ENCODE measurements at regions not wholly inside any gene's neighbourhood (a gene's known extent, or its start where the extent isn't known, plus 50 kb on each side); places are given as distances from the start of the nearest gene placed in this dataset.

DNA sequence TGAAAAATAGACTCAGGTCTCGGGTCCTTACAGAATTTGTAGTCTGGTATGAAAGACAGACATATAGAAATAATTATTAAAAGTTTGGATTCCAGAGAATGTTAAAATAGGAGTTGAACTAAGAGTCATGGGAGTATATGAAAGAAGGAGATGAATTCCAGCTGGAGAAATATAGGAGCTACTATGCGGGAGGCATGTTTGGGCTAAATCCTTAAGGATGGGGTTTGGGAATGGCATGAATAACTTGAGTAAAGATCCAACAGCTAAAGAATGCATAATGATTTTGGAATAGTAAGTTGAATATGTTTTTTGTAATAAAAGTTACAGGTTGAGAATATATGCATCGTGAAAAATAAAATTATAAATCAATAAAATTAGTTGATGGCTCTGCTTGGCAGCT, 129.4 kb upstream of the SLC5A12 start:
- Histone ChIP-seq H3K9me3 (ENCODE audit: control insufficient read depth, low read length) (no peaks in the 10 kb centered on the region), H3K27ac (ENCODE audit: insufficient read depth, low read depth, low read length, poor library complexity, severe bottlenecking) (no peak overlapping the region), H3K36me3 (ENCODE audit: control insufficient read depth, insufficient read depth, low read length) (no peaks in the 10 kb centered on the region), H3K4me1 (ENCODE audit: control insufficient read depth, insufficient read depth, low read length) (no peaks in the 10 kb centered on the region), H3K27me3 (ENCODE audit: control insufficient read depth, insufficient read depth, low read length, poor library complexity, severe bottlenecking) (no peaks in the 10 kb centered on the region), H3K4me3 (ENCODE audit: insufficient read depth, low read depth, low read length) (no peak overlapping the region)
- WGBS, 2 experiments, result 94 to 95% methylated on average over 3 of the region's 3 CpGs

DNA sequence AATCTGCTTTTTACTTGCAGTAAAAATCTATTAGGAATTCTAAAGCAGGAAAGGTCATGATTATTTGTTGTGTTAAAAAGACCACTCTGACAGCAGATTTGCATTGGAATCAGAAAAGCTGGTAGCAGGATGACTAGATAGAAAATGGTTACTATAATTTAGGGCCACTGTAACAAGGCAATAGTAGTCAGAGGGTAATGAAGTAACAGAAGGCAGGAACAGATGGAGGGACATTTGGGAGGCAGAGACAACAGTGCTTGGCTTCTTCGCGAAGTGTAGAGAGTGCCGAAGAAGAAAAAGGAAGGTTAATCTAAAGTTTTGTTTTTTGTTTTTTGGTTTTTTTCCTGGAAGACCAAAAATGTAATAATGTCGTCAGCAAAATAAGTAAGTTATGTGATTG, 129.8 kb upstream of the SLC5A12 start:
- WGBS, 2 experiments, result 94 to 95% methylated on average over 4 of the region's 4 CpGs

DNA sequence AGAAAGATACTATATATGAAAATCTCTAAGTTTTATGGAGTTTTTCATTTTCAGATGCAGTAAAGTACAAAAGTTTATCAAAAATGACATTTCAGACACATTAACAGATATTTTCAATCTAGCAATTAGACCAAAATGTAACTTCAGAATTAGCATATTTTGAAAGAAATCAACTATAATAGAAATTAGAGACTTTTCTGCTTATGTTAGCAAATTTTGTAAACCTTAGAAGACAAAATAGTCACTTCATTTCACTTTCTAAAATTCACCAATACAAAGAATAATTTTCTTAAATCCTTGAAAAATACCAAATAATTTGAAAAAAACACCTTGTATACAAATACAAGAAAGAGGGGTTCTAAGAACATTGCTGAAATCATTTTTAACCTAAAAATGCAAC, 135.8 kb upstream of the FIBIN start:
- no peak overlapping the region for H3K4me3 ChIP-seq (ENCODE audit: insufficient read depth, low read depth, low read length)
- H3K27me3 ChIP-seq (ENCODE audit: control insufficient read depth, insufficient read depth, low read length, poor library complexity, severe bottlenecking), result no peaks in the 10 kb centered on the region

More for the DNA sequence above, 129.8 kb upstream of the SLC5A12 start:
- H3K4me1 ChIP-seq (ENCODE audit: control insufficient read depth, insufficient read depth, low read length), result no peaks in the 10 kb centered on the region
- no peak overlapping the region for H3K27ac ChIP-seq (ENCODE audit: insufficient read depth, low read depth, low read length, poor library complexity, severe bottlenecking)
- H3K9me3 ChIP-seq (ENCODE audit: control insufficient read depth, low read length), result no peaks in the 10 kb centered on the region
- no peak overlapping the region for H3K4me3 ChIP-seq (ENCODE audit: insufficient read depth, low read depth, low read length)
- no peaks in the 10 kb centered on the region for H3K27me3 ChIP-seq (ENCODE audit: control insufficient read depth, insufficient read depth, low read length, poor library complexity, severe bottlenecking)
- no peaks in the 10 kb centered on the region for H3K36me3 ChIP-seq (ENCODE audit: control insufficient read depth, insufficient read depth, low read length)

DNA sequence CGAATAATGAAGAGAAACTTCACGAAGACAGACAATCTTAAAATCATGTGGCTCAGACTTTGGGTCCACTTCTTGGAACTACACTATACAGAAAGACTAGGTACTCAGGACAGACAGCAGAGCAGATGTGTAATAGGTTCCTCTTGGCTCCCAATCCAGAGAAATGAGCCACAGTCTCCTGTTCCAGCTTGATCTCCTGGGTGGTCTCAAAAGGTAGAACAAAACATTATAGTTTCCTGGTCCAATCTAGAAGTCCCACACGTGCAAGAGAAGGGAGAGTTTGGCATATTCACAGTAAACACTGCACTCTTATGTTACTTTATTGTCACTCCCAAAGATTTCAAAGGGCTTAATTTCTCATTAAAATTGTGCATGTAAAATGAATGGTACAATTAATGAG, 134.5 kb upstream of the FIBIN start:
- Histone ChIP-seq H3K36me3 (ENCODE audit: control insufficient read depth, insufficient read depth, low read length) (no peaks in the 10 kb centered on the region), H3K27me3 (ENCODE audit: control insufficient read depth, insufficient read depth, low read length, poor library complexity, severe bottlenecking) (no peaks in the 10 kb centered on the region), H3K9me3 (ENCODE audit: control insufficient read depth, low read length) (no peaks in the 10 kb centered on the region), H3K27ac (ENCODE audit: insufficient read depth, low read depth, low read length, poor library complexity, severe bottlenecking) (no peak overlapping the region), H3K4me1 (ENCODE audit: control insufficient read depth, insufficient read depth, low read length) (no peaks in the 10 kb centered on the region), H3K4me3 (ENCODE audit: insufficient read depth, low read depth, low read length) (no peak overlapping the region)
- WGBS, 2 experiments, result 84 to 90% methylated on average over 3 of the region's 3 CpGs

More for the DNA sequence above, 135.8 kb upstream of the FIBIN start:
- H3K36me3 ChIP-seq (ENCODE audit: control insufficient read depth, insufficient read depth, low read length), result no peaks in the 10 kb centered on the region
- H3K27ac ChIP-seq (ENCODE audit: insufficient read depth, low read depth, low read length, poor library complexity, severe bottlenecking), result no peak overlapping the region
- no peaks in the 10 kb centered on the region for H3K4me1 ChIP-seq (ENCODE audit: control insufficient read depth, insufficient read depth, low read length)
- H3K9me3 ChIP-seq (ENCODE audit: control insufficient read depth, low read length), result no peaks in the 10 kb centered on the region

DNA sequence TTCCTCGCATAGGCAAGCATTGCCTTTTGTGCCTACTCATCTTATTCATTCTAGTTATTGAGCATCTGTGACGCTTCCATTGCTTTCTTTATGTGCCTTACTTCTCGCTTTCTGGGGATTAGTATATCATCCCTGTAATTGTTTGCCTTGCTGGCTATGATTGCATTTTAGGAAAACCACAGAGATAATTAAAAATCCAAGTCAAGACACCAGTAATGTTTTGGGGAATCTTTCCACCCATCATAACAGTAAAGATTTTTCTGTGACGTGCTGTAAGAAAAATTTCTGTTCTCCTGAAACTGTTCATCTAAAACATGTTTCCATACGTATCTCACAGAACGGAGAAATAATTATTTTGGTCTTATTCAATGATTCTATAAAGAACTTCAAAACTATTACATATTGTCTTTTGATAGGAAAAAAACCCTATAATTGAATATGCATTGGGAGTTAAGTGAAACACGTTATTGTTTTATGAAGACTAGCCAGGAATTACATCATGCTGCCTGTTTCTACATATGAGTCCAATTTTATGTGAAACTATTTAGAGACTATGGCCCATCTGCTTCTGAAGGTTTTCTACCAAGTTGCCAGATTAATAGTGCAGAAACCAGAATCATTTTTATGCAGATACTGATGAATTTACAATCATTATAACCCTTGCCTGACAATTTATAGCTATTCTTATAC, 133.7 kb upstream of the FIBIN start:
- Histone ChIP-seq H3K4me3 (ENCODE audit: insufficient read depth, low read depth, low read length) (no peak overlapping the region), H3K36me3 (ENCODE audit: control insufficient read depth, insufficient read depth, low read length) (no peaks in the 10 kb centered on the region), H3K27ac (ENCODE audit: insufficient read depth, low read depth, low read length, poor library complexity, severe bottlenecking) (no peak overlapping the region), H3K27me3 (ENCODE audit: control insufficient read depth, insufficient read depth, low read length, poor library complexity, severe bottlenecking) (no peaks in the 10 kb centered on the region), H3K9me3 (ENCODE audit: control insufficient read depth, low read length) (no peaks in the 10 kb centered on the region), H3K4me1 (ENCODE audit: control insufficient read depth, insufficient read depth, low read length) (no peaks in the 10 kb centered on the region)
- WGBS, 2 experiments, result 93 to 96% methylated on average over 5 to 6 of the region's 7 CpGs

DNA sequence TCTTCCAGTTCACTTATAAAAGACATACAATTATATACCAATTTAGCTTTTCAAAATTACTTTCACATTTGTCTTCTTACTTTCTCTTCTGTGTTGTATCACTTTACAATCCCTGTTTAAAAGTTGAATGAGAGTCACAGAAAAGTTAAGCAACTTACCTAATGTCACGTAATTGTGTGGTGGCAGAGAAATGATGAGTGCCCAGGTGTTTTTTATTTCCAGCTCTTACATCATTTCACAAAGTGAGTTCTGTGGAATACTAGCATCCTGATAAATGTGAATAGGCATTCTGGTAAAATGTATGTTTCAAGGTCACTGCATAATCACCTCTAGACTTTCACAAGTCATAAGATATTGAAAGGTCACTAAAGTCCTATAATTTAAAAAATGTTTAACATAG, 133.0 kb upstream of the FIBIN start:
- Histone ChIP-seq H3K4me3 (ENCODE audit: insufficient read depth, low read depth, low read length) (no peak overlapping the region), H3K27me3 (ENCODE audit: control insufficient read depth, insufficient read depth, low read length, poor library complexity, severe bottlenecking) (no peaks in the 10 kb centered on the region), H3K9me3 (ENCODE audit: control insufficient read depth, low read length) (no peaks in the 10 kb centered on the region), H3K27ac (ENCODE audit: insufficient read depth, low read depth, low read length, poor library complexity, severe bottlenecking) (no peak overlapping the region), H3K4me1 (ENCODE audit: control insufficient read depth, insufficient read depth, low read length) (no peaks in the 10 kb centered on the region), H3K36me3 (ENCODE audit: control insufficient read depth, insufficient read depth, low read length) (no peaks in the 10 kb centered on the region)
- 100% methylated on average over 1 of the region's 1 CpG for WGBS, 2 experiments

DNA sequence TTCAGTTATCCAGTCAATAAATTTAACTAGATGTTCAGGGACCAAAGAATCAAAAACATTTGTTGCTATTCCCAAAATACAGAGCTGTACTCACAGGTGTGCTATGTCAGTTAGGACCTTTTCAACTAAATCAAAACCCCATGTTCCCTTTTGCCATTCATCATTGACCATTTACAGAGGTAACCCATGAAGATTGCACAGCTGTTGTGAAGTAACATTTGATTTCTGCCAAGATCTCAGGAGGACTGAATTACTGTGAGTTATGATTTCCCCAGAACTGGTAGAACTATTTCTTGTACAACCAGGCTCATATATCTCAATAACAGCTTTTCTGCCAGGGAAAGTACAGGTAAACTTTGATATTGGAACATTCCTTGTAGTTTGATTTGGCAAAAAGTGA, 131.1 kb upstream of the FIBIN start:
- H3K4me1 ChIP-seq (ENCODE audit: control insufficient read depth, insufficient read depth, low read length), result no peaks in the 10 kb centered on the region
- H3K27me3 ChIP-seq (ENCODE audit: control insufficient read depth, insufficient read depth, low read length, poor library complexity, severe bottlenecking), result no peaks in the 10 kb centered on the region
- no peak overlapping the region for H3K27ac ChIP-seq (ENCODE audit: insufficient read depth, low read depth, low read length, poor library complexity, severe bottlenecking)
- no peaks in the 10 kb centered on the region for H3K36me3 ChIP-seq (ENCODE audit: control insufficient read depth, insufficient read depth, low read length)
- no peak overlapping the region for H3K4me3 ChIP-seq (ENCODE audit: insufficient read depth, low read depth, low read length)
- H3K9me3 ChIP-seq (ENCODE audit: control insufficient read depth, low read length), result no peaks in the 10 kb centered on the region

DNA sequence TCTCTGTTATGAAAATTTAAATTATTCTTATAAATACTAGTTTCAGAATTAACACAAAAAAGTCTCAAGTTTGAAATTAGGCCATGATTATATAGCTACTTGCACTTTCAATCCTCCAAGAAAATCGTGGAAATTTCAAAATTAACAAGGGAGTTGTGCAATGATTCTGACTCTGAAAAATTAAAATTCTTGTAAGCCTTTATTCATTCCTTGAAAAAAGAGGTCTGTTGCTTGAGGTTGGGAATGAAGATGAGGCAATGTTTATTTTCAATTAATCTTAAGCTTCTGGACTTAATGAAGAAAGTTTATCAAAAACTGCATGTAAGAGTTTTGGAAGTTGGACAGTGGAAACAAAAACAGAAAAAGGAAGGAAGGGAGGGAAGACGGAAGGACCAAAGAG, 128.2 kb upstream of the FIBIN start:
- Histone ChIP-seq H3K27me3 (ENCODE audit: control insufficient read depth, insufficient read depth, low read length, poor library complexity, severe bottlenecking) (no peaks in the 10 kb centered on the region), H3K9me3 (ENCODE audit: control insufficient read depth, low read length) (no peaks in the 10 kb centered on the region), H3K4me3 (ENCODE audit: insufficient read depth, low read depth, low read length) (no peak overlapping the region), H3K4me1 (ENCODE audit: control insufficient read depth, insufficient read depth, low read length) (no peaks in the 10 kb centered on the region), H3K27ac (ENCODE audit: insufficient read depth, low read depth, low read length, poor library complexity, severe bottlenecking) (no peak overlapping the region), H3K36me3 (ENCODE audit: control insufficient read depth, insufficient read depth, low read length) (no peaks in the 10 kb centered on the region)
- WGBS, 2 experiments, result 97% methylated on average over 2 of the region's 2 CpGs

DNA sequence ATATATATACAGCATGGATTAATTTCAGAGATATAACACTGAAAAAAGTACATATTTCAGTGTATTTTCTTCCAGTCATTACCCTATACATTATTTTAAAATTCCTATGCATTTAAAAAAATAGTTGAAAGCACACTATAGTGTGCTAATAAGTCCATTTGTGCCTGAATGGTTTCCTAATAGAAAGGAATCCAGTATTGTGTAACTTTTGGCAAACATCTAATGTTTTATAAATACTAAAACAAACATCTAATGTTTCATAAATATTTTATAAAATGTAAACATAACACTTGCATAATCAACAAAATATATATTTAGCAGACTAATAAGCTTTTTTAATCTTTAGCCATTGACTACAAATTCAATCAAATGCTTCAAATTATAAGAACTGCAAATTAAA, 126.6 kb upstream of the FIBIN start:
- Histone ChIP-seq H3K27me3 (ENCODE audit: control insufficient read depth, insufficient read depth, low read length, poor library complexity, severe bottlenecking) (no peaks in the 10 kb centered on the region), H3K9me3 (ENCODE audit: control insufficient read depth, low read length) (no peaks in the 10 kb centered on the region), H3K27ac (ENCODE audit: insufficient read depth, low read depth, low read length, poor library complexity, severe bottlenecking) (no peak overlapping the region), H3K36me3 (ENCODE audit: control insufficient read depth, insufficient read depth, low read length) (no peaks in the 10 kb centered on the region), H3K4me1 (ENCODE audit: control insufficient read depth, insufficient read depth, low read length) (no peaks in the 10 kb centered on the region), H3K4me3 (ENCODE audit: insufficient read depth, low read depth, low read length) (no peak overlapping the region)

DNA sequence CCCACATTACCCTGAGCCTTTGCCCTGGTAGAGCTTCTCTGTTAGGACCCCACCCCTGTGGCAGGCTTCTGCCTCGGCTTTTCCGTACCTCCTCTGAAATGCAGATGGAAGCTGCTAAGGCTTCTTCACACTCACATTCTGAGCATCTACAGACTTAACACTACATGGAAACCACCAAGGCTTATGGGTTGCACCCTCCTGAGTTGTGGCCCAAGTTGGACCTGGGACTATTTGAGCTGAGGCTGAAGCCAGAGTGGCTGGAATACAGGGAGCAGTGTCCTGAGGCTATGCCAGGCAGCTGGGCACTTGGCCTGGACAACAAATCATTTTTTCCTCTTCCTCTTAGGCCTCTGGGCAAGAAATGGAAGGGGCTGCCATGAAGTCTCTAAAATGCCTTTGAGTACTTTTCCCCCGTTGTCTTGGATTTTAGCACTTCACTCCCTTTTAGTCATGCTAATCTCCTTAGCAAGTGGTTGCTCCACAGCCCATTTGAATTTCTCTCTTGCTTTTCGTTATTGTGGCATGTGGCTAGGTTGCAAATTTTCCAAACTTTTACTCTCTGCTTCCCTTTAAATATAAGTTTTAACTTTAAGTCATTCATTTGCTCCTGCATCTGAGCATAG, 114.8 kb upstream of the FIBIN start:
- no peaks in the 10 kb centered on the region for H3K36me3 ChIP-seq (ENCODE audit: control insufficient read depth, insufficient read depth, low read length)
- WGBS, 2 experiments, result 66 to 70% methylated on average over 4 of the region's 4 CpGs
- H3K4me1 ChIP-seq (ENCODE audit: control insufficient read depth, insufficient read depth, low read length), result no peaks in the 10 kb centered on the region
- no peak overlapping the region for H3K27ac ChIP-seq (ENCODE audit: insufficient read depth, low read depth, low read length, poor library complexity, severe bottlenecking)
- no peak overlapping the region for H3K4me3 ChIP-seq (ENCODE audit: insufficient read depth, low read depth, low read length)
- peaks cover 2% of the 10 kb centered on the region for H3K9me3 ChIP-seq (ENCODE audit: control insufficient read depth, low read length)
- H3K27me3 ChIP-seq (ENCODE audit: control insufficient read depth, insufficient read depth, low read length, poor library complexity, severe bottlenecking), result no peaks in the 10 kb centered on the region

Measured in ectodermal cell (in vitro differentiated cells).